ENCODE measurements at regions not wholly inside any gene's neighbourhood (a gene's known extent, or its start where the extent isn't known, plus 50 kb on each side); places are given as distances from the start of the nearest gene placed in this dataset.

DNA sequence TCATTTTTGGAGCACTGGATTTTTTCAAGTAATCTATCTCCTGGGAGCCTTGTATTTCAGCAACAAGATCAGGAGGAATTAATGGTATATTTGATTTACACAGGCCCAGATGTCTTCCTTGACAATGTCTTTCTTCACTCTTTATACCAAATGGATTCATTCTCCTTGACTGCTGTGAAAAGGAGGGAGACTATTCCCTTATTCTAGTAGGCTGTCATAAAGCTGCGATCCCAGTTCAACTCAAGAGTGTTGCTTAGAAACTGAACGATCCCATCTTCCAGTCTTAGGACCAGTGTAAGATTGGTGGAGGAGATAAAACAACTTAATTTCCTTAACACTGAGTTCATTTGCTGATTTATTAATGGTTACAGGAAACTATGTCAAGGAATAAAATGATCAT is 119.4 kb upstream of the ROBO1 start:
- H3K27me3 ChIP-seq (ENCODE audit: control insufficient read depth in 4 of 4, insufficient read depth in 4 of 4, low read length in 3 of 4): peaks cover 0 to 4% (median 0%) of the 10 kb centered on the region in 4 donors

DNA sequence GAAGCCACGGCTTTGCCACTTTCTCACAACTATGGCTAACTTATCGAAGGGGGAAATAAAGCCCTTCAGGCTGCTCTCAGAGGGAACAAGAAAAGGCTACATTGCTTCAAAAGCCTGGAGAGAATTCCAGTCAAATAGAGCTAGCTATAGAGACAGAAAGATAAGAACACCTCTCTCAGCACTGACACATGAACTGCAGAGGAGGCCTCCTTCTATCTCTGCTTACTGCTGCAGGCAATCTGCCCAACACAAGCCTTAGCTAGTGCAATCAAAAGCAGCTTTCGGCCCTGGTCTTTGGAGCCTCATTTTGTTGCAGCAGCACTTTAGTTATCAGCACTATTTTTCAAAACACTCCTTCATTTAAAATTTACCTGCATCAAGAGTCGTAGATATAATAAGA is 118.4 kb upstream of the ROBO1 start:
- H3K27me3 ChIP-seq (ENCODE audit: control insufficient read depth in 4 of 4, insufficient read depth in 4 of 4, low read length in 3 of 4): peaks cover 0 to 4% (median 0%) of the 10 kb centered on the region in 4 donors
- H3K9ac ChIP-seq (ENCODE audit: low read depth in 1 of 2, low read length in 2 of 2): no peak overlapping the region
- H3K36me3 ChIP-seq (ENCODE audit: control insufficient read depth in 4 of 4, insufficient read depth in 3 of 4, low read depth in 1 of 4, low read length in 3 of 4): no peaks in the 10 kb centered on the region
- H3K27ac ChIP-seq (ENCODE audit: low read depth in 1 of 2, low read length in 2 of 2): no peak overlapping the region
- WGBS: 69% methylated on average over 4 of the region's 4 CpGs
- DNase-seq (ENCODE audit: low spot score): no peak
- TF ChIP-seq, protein P1, sequence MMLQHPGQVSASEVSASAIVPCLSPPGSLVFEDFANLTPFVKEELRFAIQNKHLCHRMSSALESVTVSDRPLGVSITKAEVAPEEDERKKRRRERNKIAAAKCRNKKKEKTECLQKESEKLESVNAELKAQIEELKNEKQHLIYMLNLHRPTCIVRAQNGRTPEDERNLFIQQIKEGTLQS (IDR thresholded peaks at IDR 0.05): no peak
- no peak overlapping the region for H3K4me3 ChIP-seq (ENCODE audit: low read depth in 1 of 3, low read length in 3 of 3)
- H3K9me3 ChIP-seq (ENCODE audit: control insufficient read depth in 4 of 4, low read length in 3 of 4): no peaks in the 10 kb centered on the region
- no peaks in the 10 kb centered on the region for H3K4me1 ChIP-seq (ENCODE audit: control insufficient read depth in 4 of 4, insufficient read depth in 4 of 4, low read length in 3 of 4)

More for the DNA sequence above, 119.4 kb upstream of the ROBO1 start:
- Histone ChIP-seq H3K4me3 (ENCODE audit: low read depth in 1 of 3, low read length in 3 of 3) (no peak overlapping the region), H3K4me1 (ENCODE audit: control insufficient read depth in 4 of 4, insufficient read depth in 4 of 4, low read length in 3 of 4) (no peaks in the 10 kb centered on the region), H3K9me3 (ENCODE audit: control insufficient read depth in 4 of 4, low read length in 3 of 4) (no peaks in the 10 kb centered on the region), H3K36me3 (ENCODE audit: control insufficient read depth in 4 of 4, insufficient read depth in 3 of 4, low read depth in 1 of 4, low read length in 3 of 4) (no peaks in the 10 kb centered on the region), H3K9ac (ENCODE audit: low read depth in 1 of 2, low read length in 2 of 2) (no peak overlapping the region), H3K27ac (ENCODE audit: low read depth in 1 of 2, low read length in 2 of 2) (no peak overlapping the region)
- 79% methylated on average over 2 of the region's 2 CpGs for WGBS
- TF ChIP-seq GABPA (IDR thresholded peaks at IDR 0.05 in 1 of 2, conservative IDR thresholded peaks at IDR 0.05 in 1 of 2) (no peak), TAF1 (conservative IDR thresholded peaks at IDR 0.05) (no peak), JUND (IDR thresholded peaks at IDR 0.05) (no peak), SP1 (IDR thresholded peaks at IDR 0.05) (no peak), FOXA1 (IDR thresholded peaks at IDR 0.05) (no peak), EGR1 (IDR thresholded peaks at IDR 0.05; ENCODE audit: low read depth in 2 of 2) (no peak), NR2F2 (IDR thresholded peaks at IDR 0.05) (no peak), HNF4G (IDR thresholded peaks at IDR 0.05) (no peak), RAD21 (IDR thresholded peaks at IDR 0.05) (no peak)
- TF ChIP-seq, protein P2, sequence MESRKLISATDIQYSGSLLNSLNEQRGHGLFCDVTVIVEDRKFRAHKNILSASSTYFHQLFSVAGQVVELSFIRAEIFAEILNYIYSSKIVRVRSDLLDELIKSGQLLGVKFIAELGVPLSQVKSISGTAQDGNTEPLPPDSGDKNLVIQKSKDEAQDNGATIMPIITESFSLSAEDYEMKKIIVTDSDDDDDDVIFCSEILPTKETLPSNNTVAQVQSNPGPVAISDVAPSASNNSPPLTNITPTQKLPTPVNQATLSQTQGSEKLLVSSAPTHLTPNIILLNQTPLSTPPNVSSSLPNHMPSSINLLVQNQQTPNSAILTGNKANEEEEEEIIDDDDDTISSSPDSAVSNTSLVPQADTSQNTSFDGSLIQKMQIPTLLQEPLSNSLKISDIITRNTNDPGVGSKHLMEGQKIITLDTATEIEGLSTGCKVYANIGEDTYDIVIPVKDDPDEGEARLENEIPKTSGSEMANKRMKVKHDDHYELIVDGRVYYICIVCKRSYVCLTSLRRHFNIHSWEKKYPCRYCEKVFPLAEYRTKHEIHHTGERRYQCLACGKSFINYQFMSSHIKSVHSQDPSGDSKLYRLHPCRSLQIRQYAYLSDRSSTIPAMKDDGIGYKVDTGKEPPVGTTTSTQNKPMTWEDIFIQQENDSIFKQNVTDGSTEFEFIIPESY (IDR thresholded peaks at IDR 0.05): no peak
- TF ChIP-seq, protein P3, sequence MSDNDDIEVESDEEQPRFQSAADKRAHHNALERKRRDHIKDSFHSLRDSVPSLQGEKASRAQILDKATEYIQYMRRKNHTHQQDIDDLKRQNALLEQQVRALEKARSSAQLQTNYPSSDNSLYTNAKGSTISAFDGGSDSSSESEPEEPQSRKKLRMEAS (IDR thresholded peaks at IDR 0.05): no peak
- TF ChIP-seq, protein P4, sequence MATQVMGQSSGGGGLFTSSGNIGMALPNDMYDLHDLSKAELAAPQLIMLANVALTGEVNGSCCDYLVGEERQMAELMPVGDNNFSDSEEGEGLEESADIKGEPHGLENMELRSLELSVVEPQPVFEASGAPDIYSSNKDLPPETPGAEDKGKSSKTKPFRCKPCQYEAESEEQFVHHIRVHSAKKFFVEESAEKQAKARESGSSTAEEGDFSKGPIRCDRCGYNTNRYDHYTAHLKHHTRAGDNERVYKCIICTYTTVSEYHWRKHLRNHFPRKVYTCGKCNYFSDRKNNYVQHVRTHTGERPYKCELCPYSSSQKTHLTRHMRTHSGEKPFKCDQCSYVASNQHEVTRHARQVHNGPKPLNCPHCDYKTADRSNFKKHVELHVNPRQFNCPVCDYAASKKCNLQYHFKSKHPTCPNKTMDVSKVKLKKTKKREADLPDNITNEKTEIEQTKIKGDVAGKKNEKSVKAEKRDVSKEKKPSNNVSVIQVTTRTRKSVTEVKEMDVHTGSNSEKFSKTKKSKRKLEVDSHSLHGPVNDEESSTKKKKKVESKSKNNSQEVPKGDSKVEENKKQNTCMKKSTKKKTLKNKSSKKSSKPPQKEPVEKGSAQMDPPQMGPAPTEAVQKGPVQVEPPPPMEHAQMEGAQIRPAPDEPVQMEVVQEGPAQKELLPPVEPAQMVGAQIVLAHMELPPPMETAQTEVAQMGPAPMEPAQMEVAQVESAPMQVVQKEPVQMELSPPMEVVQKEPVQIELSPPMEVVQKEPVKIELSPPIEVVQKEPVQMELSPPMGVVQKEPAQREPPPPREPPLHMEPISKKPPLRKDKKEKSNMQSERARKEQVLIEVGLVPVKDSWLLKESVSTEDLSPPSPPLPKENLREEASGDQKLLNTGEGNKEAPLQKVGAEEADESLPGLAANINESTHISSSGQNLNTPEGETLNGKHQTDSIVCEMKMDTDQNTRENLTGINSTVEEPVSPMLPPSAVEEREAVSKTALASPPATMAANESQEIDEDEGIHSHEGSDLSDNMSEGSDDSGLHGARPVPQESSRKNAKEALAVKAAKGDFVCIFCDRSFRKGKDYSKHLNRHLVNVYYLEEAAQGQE (IDR thresholded peaks at IDR 0.05): no peak
- TF ChIP-seq, protein P5, sequence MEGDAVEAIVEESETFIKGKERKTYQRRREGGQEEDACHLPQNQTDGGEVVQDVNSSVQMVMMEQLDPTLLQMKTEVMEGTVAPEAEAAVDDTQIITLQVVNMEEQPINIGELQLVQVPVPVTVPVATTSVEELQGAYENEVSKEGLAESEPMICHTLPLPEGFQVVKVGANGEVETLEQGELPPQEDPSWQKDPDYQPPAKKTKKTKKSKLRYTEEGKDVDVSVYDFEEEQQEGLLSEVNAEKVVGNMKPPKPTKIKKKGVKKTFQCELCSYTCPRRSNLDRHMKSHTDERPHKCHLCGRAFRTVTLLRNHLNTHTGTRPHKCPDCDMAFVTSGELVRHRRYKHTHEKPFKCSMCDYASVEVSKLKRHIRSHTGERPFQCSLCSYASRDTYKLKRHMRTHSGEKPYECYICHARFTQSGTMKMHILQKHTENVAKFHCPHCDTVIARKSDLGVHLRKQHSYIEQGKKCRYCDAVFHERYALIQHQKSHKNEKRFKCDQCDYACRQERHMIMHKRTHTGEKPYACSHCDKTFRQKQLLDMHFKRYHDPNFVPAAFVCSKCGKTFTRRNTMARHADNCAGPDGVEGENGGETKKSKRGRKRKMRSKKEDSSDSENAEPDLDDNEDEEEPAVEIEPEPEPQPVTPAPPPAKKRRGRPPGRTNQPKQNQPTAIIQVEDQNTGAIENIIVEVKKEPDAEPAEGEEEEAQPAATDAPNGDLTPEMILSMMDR (IDR thresholded peaks at IDR 0.05; ENCODE audit: low read depth, low read length, missing input control): no peak
- no peak for DNase-seq (ENCODE audit: low spot score)
